ENCODE measurements at regions not wholly inside any gene's neighbourhood (a gene's known extent, or its start where the extent isn't known, plus 50 kb on each side); places are given as distances from the start of the nearest gene placed in this dataset.

DNA sequence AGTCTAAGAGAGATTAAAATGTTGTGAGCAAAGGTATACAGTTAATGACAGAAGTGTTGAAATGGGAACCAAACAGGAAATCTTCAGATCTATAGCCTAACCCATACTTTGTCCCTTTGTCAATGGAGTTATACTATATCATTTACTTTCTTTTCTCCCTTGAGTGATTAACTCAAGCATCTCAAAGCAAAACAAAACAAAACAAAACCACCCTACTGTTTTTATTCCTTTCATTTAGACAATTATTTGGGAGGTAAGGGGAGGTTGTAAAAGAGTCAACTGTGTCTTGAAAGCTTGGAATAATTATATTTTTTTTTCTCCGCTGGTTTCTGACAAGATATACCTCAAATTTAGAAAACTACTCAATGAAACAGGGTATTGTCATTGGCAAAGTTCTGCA, 139.8 kb upstream of the HMGN3 start:
- TF ChIP-seq, protein P1, sequence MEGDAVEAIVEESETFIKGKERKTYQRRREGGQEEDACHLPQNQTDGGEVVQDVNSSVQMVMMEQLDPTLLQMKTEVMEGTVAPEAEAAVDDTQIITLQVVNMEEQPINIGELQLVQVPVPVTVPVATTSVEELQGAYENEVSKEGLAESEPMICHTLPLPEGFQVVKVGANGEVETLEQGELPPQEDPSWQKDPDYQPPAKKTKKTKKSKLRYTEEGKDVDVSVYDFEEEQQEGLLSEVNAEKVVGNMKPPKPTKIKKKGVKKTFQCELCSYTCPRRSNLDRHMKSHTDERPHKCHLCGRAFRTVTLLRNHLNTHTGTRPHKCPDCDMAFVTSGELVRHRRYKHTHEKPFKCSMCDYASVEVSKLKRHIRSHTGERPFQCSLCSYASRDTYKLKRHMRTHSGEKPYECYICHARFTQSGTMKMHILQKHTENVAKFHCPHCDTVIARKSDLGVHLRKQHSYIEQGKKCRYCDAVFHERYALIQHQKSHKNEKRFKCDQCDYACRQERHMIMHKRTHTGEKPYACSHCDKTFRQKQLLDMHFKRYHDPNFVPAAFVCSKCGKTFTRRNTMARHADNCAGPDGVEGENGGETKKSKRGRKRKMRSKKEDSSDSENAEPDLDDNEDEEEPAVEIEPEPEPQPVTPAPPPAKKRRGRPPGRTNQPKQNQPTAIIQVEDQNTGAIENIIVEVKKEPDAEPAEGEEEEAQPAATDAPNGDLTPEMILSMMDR (IDR thresholded peaks at IDR 0.05), result no peak
- no peak for DNase-seq
- no peak overlapping the region for H3K4me3 Mint-ChIP-seq
- no peaks in the 10 kb centered on the region for H3K4me1 Mint-ChIP-seq (ENCODE audit: low read depth)
- H3K36me3 Mint-ChIP-seq (ENCODE audit: low read depth), result no peaks in the 10 kb centered on the region
- Histone ChIP-seq H3K36me3 (ENCODE audit: insufficient read depth, low read length) (no peaks in the 10 kb centered on the region), H3K27me3 (ENCODE audit: control insufficient read depth in 1 of 2, insufficient read depth in 2 of 2, low read length in 2 of 2) (peaks cover 0 to 5% of the 10 kb centered on the region in 2 experiments), H3K4me3 (ENCODE audit: low read length) (no peak overlapping the region), H3K9me3 (ENCODE audit: control insufficient read depth in 1 of 2, insufficient read depth in 1 of 2, low read length in 2 of 2) (peaks cover 0 to 3% of the 10 kb centered on the region in 2 experiments), H3K4me1 (ENCODE audit: insufficient read depth, low read length) (no peaks in the 10 kb centered on the region), H3K27ac (ENCODE audit: low read depth in 1 of 2, low read length in 2 of 2) (no peak overlapping the region)
- H3K9me3 Mint-ChIP-seq, result no peaks in the 10 kb centered on the region
- H3K27ac Mint-ChIP-seq, result no peak overlapping the region
- intact Hi-C loops (cut with DNase I, micrococcal nuclease), result no loop called here
- ChIA-PET CTCF (no interaction called here), POLR2A (no interaction called here)
- H3K27me3 Mint-ChIP-seq, result peaks cover 6% of the 10 kb centered on the region
- ATAC-seq (ENCODE audit: poor library complexity), result no peak

DNA sequence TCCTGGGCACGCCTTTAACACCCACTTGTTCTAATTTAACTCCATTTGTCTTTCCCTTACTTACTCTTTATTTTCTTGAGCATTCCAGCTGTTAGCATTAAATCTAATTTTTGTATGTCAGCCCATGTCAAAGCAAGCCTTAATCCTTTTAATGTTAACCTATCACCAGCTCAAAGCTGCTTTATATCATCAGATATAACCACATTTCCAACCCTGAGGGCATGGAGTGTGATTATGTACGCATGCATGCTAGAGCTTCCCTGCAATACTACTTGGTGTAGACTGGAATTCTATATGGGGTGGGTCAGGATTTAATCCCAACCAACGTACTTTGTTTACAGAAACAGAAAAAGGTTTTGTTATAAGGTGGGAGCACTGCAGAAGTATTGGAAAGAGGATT, 139.4 kb upstream of the HMGN3 start:
- intact Hi-C loops (cut with DNase I, micrococcal nuclease), result no loop called here
- DNase-seq (no peak), ATAC-seq (ENCODE audit: poor library complexity) (no peak)
- POLR2A ChIA-PET, result no interaction called here
- H3K9me3 ChIP-seq (ENCODE audit: control insufficient read depth in 1 of 2, insufficient read depth in 1 of 2, low read length in 2 of 2), result peaks cover 0 to 7% of the 10 kb centered on the region in 2 experiments
- Mint-ChIP-seq H3K36me3 (ENCODE audit: low read depth) (no peaks in the 10 kb centered on the region), H3K4me3 (no peak overlapping the region), H3K27me3 (peaks cover 6% of the 10 kb centered on the region), H3K9me3 (peaks cover 1% of the 10 kb centered on the region), H3K27ac (no peak overlapping the region), H3K4me1 (ENCODE audit: low read depth) (no peaks in the 10 kb centered on the region)
- H3K4me3 ChIP-seq (ENCODE audit: low read length), result no peak overlapping the region
- no peaks in the 10 kb centered on the region for H3K36me3 ChIP-seq (ENCODE audit: insufficient read depth, low read length)
- CTCF ChIA-PET, result no interaction called here
- no peaks in the 10 kb centered on the region for H3K4me1 ChIP-seq (ENCODE audit: insufficient read depth, low read length)
- TF ChIP-seq, protein P1 (IDR thresholded peaks at IDR 0.05), result no peak
- peaks cover 0 to 5% of the 10 kb centered on the region in 2 experiments for H3K27me3 ChIP-seq (ENCODE audit: control insufficient read depth in 1 of 2, insufficient read depth in 2 of 2, low read length in 2 of 2)
- H3K27ac ChIP-seq (ENCODE audit: low read depth in 1 of 2, low read length in 2 of 2), result no peak overlapping the region

DNA sequence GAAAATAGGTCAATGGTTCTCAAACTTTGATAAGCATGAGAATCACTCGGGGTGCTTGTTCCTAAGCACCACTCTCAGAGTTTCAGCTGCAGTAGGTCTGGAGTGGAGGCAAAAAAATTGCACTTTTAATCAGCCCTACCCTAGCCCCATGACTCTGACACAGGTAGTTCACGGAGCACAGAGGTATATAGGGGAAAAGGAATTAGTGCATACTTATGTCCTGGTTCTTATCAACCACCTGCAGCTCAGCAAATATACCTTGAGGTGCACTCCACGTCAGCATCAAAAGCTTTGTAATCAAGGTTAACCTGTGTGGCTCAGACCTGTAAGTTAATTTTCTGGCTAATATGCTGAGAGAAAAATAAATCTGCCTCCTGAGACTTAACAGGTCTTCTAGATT, 138.8 kb upstream of the HMGN3 start:
- peaks cover 6% of the 10 kb centered on the region for H3K27me3 Mint-ChIP-seq
- Histone ChIP-seq H3K9me3 (ENCODE audit: control insufficient read depth in 1 of 2, insufficient read depth in 1 of 2, low read length in 2 of 2) (peaks cover 6 to 7% of the 10 kb centered on the region in 2 experiments), H3K27me3 (ENCODE audit: control insufficient read depth in 1 of 2, insufficient read depth in 2 of 2, low read length in 2 of 2) (peaks cover 0 to 5% of the 10 kb centered on the region in 2 experiments), H3K4me1 (ENCODE audit: insufficient read depth, low read length) (no peaks in the 10 kb centered on the region), H3K4me3 (ENCODE audit: low read length) (no peak overlapping the region), H3K27ac (ENCODE audit: low read depth in 1 of 2, low read length in 2 of 2) (no peak overlapping the region), H3K36me3 (ENCODE audit: insufficient read depth, low read length) (no peaks in the 10 kb centered on the region)
- TF ChIP-seq, protein P1 (IDR thresholded peaks at IDR 0.05), result no peak
- intact Hi-C loops (cut with DNase I, micrococcal nuclease), result no loop called here
- no peak overlapping the region for H3K4me3 Mint-ChIP-seq
- H3K36me3 Mint-ChIP-seq (ENCODE audit: low read depth), result no peaks in the 10 kb centered on the region
- H3K4me1 Mint-ChIP-seq (ENCODE audit: low read depth), result no peaks in the 10 kb centered on the region
- ChIA-PET CTCF (no interaction called here), POLR2A (no interaction called here)
- H3K27ac Mint-ChIP-seq, result no peak overlapping the region
- DNase-seq (no peak), ATAC-seq (ENCODE audit: poor library complexity) (no peak)
- peaks cover 2% of the 10 kb centered on the region for H3K9me3 Mint-ChIP-seq
